ENCODE measurements at regions not wholly inside any gene's neighbourhood (a gene's known extent, or its start where the extent isn't known, plus 50 kb on each side); places are given as distances from the start of the nearest gene placed in this dataset.

- TF ChIP-seq NFE2L2 (IDR thresholded peaks at IDR 0.05; ENCODE audit: low read length) (no peak), PITX1 (CRISPR knock-in tag; IDR thresholded peaks at IDR 0.05) (no peak), ZNF572 (CRISPR knock-in tag; IDR thresholded peaks at IDR 0.05) (no peak), WIZ (CRISPR knock-in tag; IDR thresholded peaks at IDR 0.05) (no peak), KMT2A (CRISPR knock-in tag; IDR thresholded peaks at IDR 0.05) (no peak), SP140L (CRISPR knock-in tag; IDR thresholded peaks at IDR 0.05; ENCODE audit: borderline replicate concordance) (no peak), ZIK1 (CRISPR knock-in tag; IDR thresholded peaks at IDR 0.05; ENCODE audit: borderline replicate concordance, low read depth) (no peak), CCDC6 (CRISPR knock-in tag; IDR thresholded peaks at IDR 0.05) (peak; percentile 43; the same call in 1 of the 2 replicates), KDM2A (CRISPR knock-in tag; IDR thresholded peaks at IDR 0.05; ENCODE audit: borderline replicate concordance, low read depth) (no peak), ZBTB7A (CRISPR knock-in tag; IDR thresholded peaks at IDR 0.05) (no peak), POLR2A (IDR thresholded peaks at IDR 0.05; ENCODE audit: insufficient read depth in 1 of 2, low read depth in 2 of 2, low read length in 2 of 2) (no peak), ZFP82 (CRISPR knock-in tag; IDR thresholded peaks at IDR 0.05; ENCODE audit: borderline replicate concordance) (no peak), TP53 (CRISPR knock-in tag; conservative IDR thresholded peaks at IDR 0.05) (no peak), RBFOX2 (IDR thresholded peaks at IDR 0.05; ENCODE audit: low read depth, low read length) (no peak), ZNF83 (CRISPR knock-in tag; IDR thresholded peaks at IDR 0.05; ENCODE audit: borderline replicate concordance) (no peak), ZNF451 (CRISPR knock-in tag; IDR thresholded peaks at IDR 0.05) (no peak), SUZ12 (IDR thresholded peaks at IDR 0.05; ENCODE audit: low read depth, low read length) (no peak), ZNF609 (CRISPR knock-in tag; IDR thresholded peaks at IDR 0.05; ENCODE audit: borderline replicate concordance) (no peak), ZNF136 (CRISPR knock-in tag; IDR thresholded peaks at IDR 0.05; ENCODE audit: low read depth) (no peak), RCOR2 (CRISPR knock-in tag; IDR thresholded peaks at IDR 0.05) (no peak), ZNF660 (CRISPR knock-in tag; IDR thresholded peaks at IDR 0.05; ENCODE audit: borderline replicate concordance, low read depth) (no peak), ATRX (CRISPR knock-in tag; IDR thresholded peaks at IDR 0.05; ENCODE audit: borderline replicate concordance) (no peak), SYNCRIP (IDR thresholded peaks at IDR 0.05; ENCODE audit: insufficient read depth, low read depth, low read length) (no peak), ZNF724P (CRISPR knock-in tag; IDR thresholded peaks at IDR 0.05; ENCODE audit: borderline replicate concordance) (no peak)
- TF ChIP-seq, protein P1, sequence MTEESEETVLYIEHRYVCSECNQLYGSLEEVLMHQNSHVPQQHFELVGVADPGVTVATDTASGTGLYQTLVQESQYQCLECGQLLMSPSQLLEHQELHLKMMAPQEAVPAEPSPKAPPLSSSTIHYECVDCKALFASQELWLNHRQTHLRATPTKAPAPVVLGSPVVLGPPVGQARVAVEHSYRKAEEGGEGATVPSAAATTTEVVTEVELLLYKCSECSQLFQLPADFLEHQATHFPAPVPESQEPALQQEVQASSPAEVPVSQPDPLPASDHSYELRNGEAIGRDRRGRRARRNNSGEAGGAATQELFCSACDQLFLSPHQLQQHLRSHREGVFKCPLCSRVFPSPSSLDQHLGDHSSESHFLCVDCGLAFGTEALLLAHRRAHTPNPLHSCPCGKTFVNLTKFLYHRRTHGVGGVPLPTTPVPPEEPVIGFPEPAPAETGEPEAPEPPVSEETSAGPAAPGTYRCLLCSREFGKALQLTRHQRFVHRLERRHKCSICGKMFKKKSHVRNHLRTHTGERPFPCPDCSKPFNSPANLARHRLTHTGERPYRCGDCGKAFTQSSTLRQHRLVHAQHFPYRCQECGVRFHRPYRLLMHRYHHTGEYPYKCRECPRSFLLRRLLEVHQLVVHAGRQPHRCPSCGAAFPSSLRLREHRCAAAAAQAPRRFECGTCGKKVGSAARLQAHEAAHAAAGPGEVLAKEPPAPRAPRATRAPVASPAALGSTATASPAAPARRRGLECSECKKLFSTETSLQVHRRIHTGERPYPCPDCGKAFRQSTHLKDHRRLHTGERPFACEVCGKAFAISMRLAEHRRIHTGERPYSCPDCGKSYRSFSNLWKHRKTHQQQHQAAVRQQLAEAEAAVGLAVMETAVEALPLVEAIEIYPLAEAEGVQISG (CRISPR knock-in tag; IDR thresholded peaks at IDR 0.05), result 0 out of 2 replicates have a peak, but pooled peaks have one; percentile 8
Observed at GRCh38 chr20:4083098-4083865, 65.3 kb upstream of the SMOX start (continued).
